H1 (cell line): ENCODE measurements at regions not wholly inside any gene's neighbourhood (a gene's known extent, or its start where the extent isn't known, plus 50 kb on each side); places are given as distances from the start of the nearest gene placed in this dataset.

ENCODE experiments used
- CTCF ChIA-PET: fragments of 300-600 bp; sonication (Branson Sonifier 250); formaldehyde crosslinking; loops from one replicate; lab custom pipeline; 2021; ENCODE audit not compliant: partially characterized antibody; lab: Charles Lee
- POLR2A ChIA-PET: fragments of 300-600 bp; sonication (Branson Sonifier 250); formaldehyde crosslinking; loops from one replicate; lab custom pipeline; 2021; ENCODE audit warnings: inconsistent platforms; ENCODE audit not compliant: partially characterized antibody; lab: Charles Lee
- DNase-seq, 2 experiments: peaks; one replicate each; pipeline versions ENCODE4 v3.0.0 to v3.0.0-alpha.2; 2010 to 2022; ENCODE audit warnings: low spot score in 2 of 2, low read depth in 1 of 2, mixed read lengths in 1 of 2
- FAIRE-seq: peaks from 2 replicates; lab custom pipeline; 2011; peaks lifted over from hg19 to GRCh38; lab: Jason Lieb, UNC
- H2AFZ ChIP-seq: 2 replicates; pipeline ENCODE4 v1.8.1; 2012; ENCODE audit warnings: low read length, inconsistent platforms
- H2AK5ac ChIP-seq: 2 replicates; pipeline ENCODE4 v1.6.1; 2013; ENCODE audit warnings: low read depth, low read length
- H2BK120ac ChIP-seq: replicated peaks from 2 replicates; pipeline ENCODE3; 2013; ENCODE audit warnings: low read depth, low read length, inconsistent platforms
- H2BK12ac ChIP-seq: 2 replicates; pipeline ENCODE4 v1.6.1; 2013; ENCODE audit warnings: low read depth, low read length
- H2BK15ac ChIP-seq: 2 replicates; pipeline ENCODE4 v1.6.1; 2013; ENCODE audit warnings: low read length
- H2BK20ac ChIP-seq: 2 replicates; pipeline ENCODE4 v1.6.1; 2013; ENCODE audit warnings: low read length
- H2BK5ac ChIP-seq: 2 replicates; pipeline ENCODE4 v1.6.1; 2013; ENCODE audit warnings: low read depth, low read length
- H3K14ac ChIP-seq: 2 replicates; pipeline ENCODE4 v1.6.1; 2013; ENCODE audit warnings: inconsistent platforms; ENCODE audit not compliant: insufficient read length
- H3K18ac ChIP-seq: 2 replicates; pipeline ENCODE4 v1.6.1; 2013; ENCODE audit warnings: low read length; ENCODE audit errors: extremely low read depth
- H3K23ac ChIP-seq: 2 replicates; pipeline ENCODE4 v1.6.1; 2013; ENCODE audit warnings: inconsistent platforms; ENCODE audit not compliant: insufficient read length
- H3K23me2 ChIP-seq: 2 replicates; pipeline ENCODE4 v1.6.1; 2013; ENCODE audit warnings: low read depth, low read length
- H3K27ac ChIP-seq: 2 replicates; pipeline ENCODE4 v1.6.1; 2011; ENCODE audit warnings: low read depth, low read length, inconsistent platforms
- H3K27me3 ChIP-seq, 4 experiments: replicated peaks in 1 of 4; 1 replicate in 1 of 4; 2 replicates in 3 of 4; pipeline versions ENCODE4 v1.6.1 to v1.8.1; 2011 to 2013; ENCODE audit warnings: low read length in 3 of 4, mild to moderate bottlenecking in 3 of 4, inconsistent platforms in 2 of 4, mixed read lengths in 2 of 4, moderate library complexity in 1 of 4; ENCODE audit not compliant: control insufficient read depth in 3 of 4, insufficient read depth in 3 of 4; ENCODE audit errors: extremely low read depth in 1 of 4
- H3K36me3 ChIP-seq, 4 experiments: 2 replicates each; pipeline versions ENCODE4 v1.6.1 to v1.8.1; 2011 to 2013; ENCODE audit warnings: mild to moderate bottlenecking in 4 of 4, low read length in 3 of 4, moderate library complexity in 2 of 4, control low read depth in 1 of 4, inconsistent platforms in 1 of 4; ENCODE audit not compliant: insufficient read depth in 4 of 4, control insufficient read depth in 2 of 4
- H3K4ac ChIP-seq: replicated peaks from 2 replicates; pipeline ENCODE3; 2013; ENCODE audit warnings: low read length, low read depth, mixed read lengths, inconsistent platforms; ENCODE audit not compliant: insufficient read length
- H3K4me1 ChIP-seq, 4 experiments: replicated peaks in 1 of 4; 1 replicate in 1 of 4; 2 replicates in 3 of 4; pipeline versions ENCODE4 v1.6.1 to v1.8.1; 2011 to 2013; ENCODE audit warnings: low read length in 3 of 4, inconsistent platforms in 2 of 4, mixed read lengths in 1 of 4; ENCODE audit not compliant: insufficient read depth in 4 of 4, control insufficient read depth in 3 of 4
- H3K4me2 ChIP-seq, 2 experiments: 2 replicates each; pipeline versions ENCODE4 v1.6.1 to v1.8.1; 2011 to 2013; ENCODE audit warnings: low read depth in 2 of 2, low read length in 2 of 2, control low read depth in 1 of 2, inconsistent platforms in 1 of 2, mild to moderate bottlenecking in 1 of 2; ENCODE audit not compliant: insufficient read depth in 1 of 2
- H3K4me3 ChIP-seq, 4 experiments: fragments of 200-600, 300-600 bp in 1 of 4; sonication (generic), shearing (Covaris generic), sonication (Bioruptor Twin) in 1 of 4; 2 replicates each; pipeline versions ENCODE4 v1.5.1 to v1.8.1; 2011 to 2016; ENCODE audit warnings: low read length in 4 of 4, low read depth in 3 of 4, control low read depth in 2 of 4, inconsistent platforms in 2 of 4, mild to moderate bottlenecking in 2 of 4, mixed read lengths in 1 of 4, moderate library complexity in 1 of 4; ENCODE audit not compliant: insufficient read depth in 2 of 4; ENCODE audit errors: extremely low read depth in 1 of 4
- H3K56ac ChIP-seq: replicated peaks from 2 replicates; pipeline ENCODE3; 2013; ENCODE audit warnings: low read depth, mild to moderate bottlenecking, mixed read lengths, low read length, inconsistent platforms; ENCODE audit not compliant: insufficient read length
- H3K79me1 ChIP-seq: 2 replicates; pipeline ENCODE4 v1.6.1; 2013; ENCODE audit warnings: low read depth, low read length, control low read depth
- H3K79me2 ChIP-seq, 2 experiments: 2 replicates each; pipeline versions ENCODE4 v1.6.1 to v1.8.1; 2012 to 2013; ENCODE audit warnings: low read length in 2 of 2, mild to moderate bottlenecking in 2 of 2, inconsistent platforms in 1 of 2; ENCODE audit not compliant: insufficient read depth in 2 of 2, control insufficient read depth in 1 of 2
- H3K9ac ChIP-seq, 4 experiments: replicated peaks in 1 of 4; 1 replicate in 1 of 4; 2 replicates in 3 of 4; pipeline versions ENCODE4 v1.6.1 to v1.8.1; 2011 to 2013; ENCODE audit warnings: low read depth in 3 of 4, low read length in 3 of 4, control low read depth in 2 of 4, mild to moderate bottlenecking in 2 of 4, moderate library complexity in 2 of 4, inconsistent platforms in 1 of 4; ENCODE audit errors: extremely low read depth in 1 of 4
- H3K9me3 ChIP-seq, 2 experiments: 2 replicates each; pipeline versions ENCODE4 v1.6.1 to v1.8.1; 2012 to 2013; ENCODE audit warnings: mild to moderate bottlenecking in 2 of 2, moderate library complexity in 2 of 2, control low read depth in 1 of 2, inconsistent platforms in 1 of 2, low read depth in 1 of 2, low read length in 1 of 2, mixed read lengths in 1 of 2; ENCODE audit not compliant: insufficient read depth in 2 of 2
- H4K20me1 ChIP-seq, 2 experiments: replicated peaks in 1 of 2; 2 replicates each; pipeline versions ENCODE3 to v1.8.1; 2011 to 2013; ENCODE audit warnings: inconsistent platforms in 2 of 2, low read length in 2 of 2, mild to moderate bottlenecking in 1 of 2; ENCODE audit not compliant: insufficient read depth in 2 of 2, control insufficient read depth in 1 of 2
- H4K5ac ChIP-seq: 2 replicates; pipeline ENCODE4 v1.6.1; 2013; ENCODE audit warnings: low read length, low read depth, mixed read lengths, inconsistent platforms; ENCODE audit not compliant: insufficient read length
- H4K8ac ChIP-seq: 2 replicates; pipeline ENCODE4 v1.8.0; 2013; ENCODE audit warnings: mild to moderate bottlenecking, moderate library complexity, low read length, inconsistent platforms; ENCODE audit not compliant: insufficient read depth; ENCODE audit errors: extremely low read depth
- H4K91ac ChIP-seq: replicated peaks from 2 replicates; pipeline ENCODE3; 2013; ENCODE audit warnings: low read length, mixed read lengths, inconsistent platforms; ENCODE audit not compliant: insufficient read length
- BCL11A ChIP-seq, 2 experiments: IDR thresholded peaks; one replicate each; pipeline ENCODE4 v1.6.1; 2011; ENCODE audit warnings: low read depth in 2 of 2, low read length in 2 of 2, mild to moderate bottlenecking in 2 of 2
- CBX8 ChIP-seq: fragments of 300-800, 300-1000 bp; sonication (generic); IDR thresholded peaks from 2 replicates; pipeline ENCODE4 v1.7.1; 2016; ENCODE audit warnings: low read depth, low read length, borderline replicate concordance
- CEBPB ChIP-seq: IDR thresholded peaks from 2 replicates; pipeline ENCODE4 v1.6.1; 2012; ENCODE audit warnings: low read depth, low read length
- EZH2 ChIP-seq: fragments of 200-600 bp; sonication (generic); IDR thresholded peaks from 2 replicates; pipeline ENCODE4 v1.7.1; 2012; ENCODE audit warnings: low read depth, mild to moderate bottlenecking, moderate library complexity, low read length, inconsistent platforms; ENCODE audit not compliant: severe bottlenecking
- HDAC2 ChIP-seq, 2 experiments: fragments of 300-600 bp in 1 of 2; sonication (generic) in 1 of 2; IDR thresholded peaks; 2 replicates each; pipeline ENCODE4 v1.6.1; 2011 to 2012; ENCODE audit warnings: low read depth in 2 of 2, low read length in 2 of 2, mild to moderate bottlenecking in 2 of 2, moderate library complexity in 2 of 2, borderline replicate concordance in 1 of 2, inconsistent platforms in 1 of 2
- KDM4A ChIP-seq: IDR thresholded peaks from one replicate; pipeline ENCODE4 v1.7.1; 2012; ENCODE audit warnings: low read depth, mild to moderate bottlenecking, moderate library complexity, low read length, inconsistent platforms; ENCODE audit not compliant: severe bottlenecking
- NRF1 ChIP-seq: IDR thresholded peaks from 2 replicates; pipeline ENCODE4 v1.6.1; 2011; ENCODE audit warnings: mild to moderate bottlenecking, low read depth, low read length, improper control_type of control experiment
- PHF8 ChIP-seq: fragments of 200-600 bp; sonication (generic); conservative IDR thresholded peaks from 2 replicates; pipeline ENCODE4 v1.7.1; 2012; ENCODE audit warnings: low read depth, mild to moderate bottlenecking, inconsistent platforms, low read length, moderate library complexity
- POLR2A ChIP-seq, 2 experiments: IDR thresholded peaks; 1 replicate in 1 of 2; 2 replicates in 1 of 2; pipeline ENCODE4 v1.6.1; 2011; ENCODE audit warnings: low read depth in 2 of 2, low read length in 2 of 2, mild to moderate bottlenecking in 2 of 2; ENCODE audit errors: control extremely low read depth in 1 of 2
- RBBP5 ChIP-seq: IDR thresholded peaks from 2 replicates; pipeline ENCODE4 v1.7.1; 2012; ENCODE audit warnings: low read depth, mild to moderate bottlenecking, inconsistent platforms, low read length, moderate library complexity, borderline replicate concordance
- SIRT6 ChIP-seq: IDR thresholded peaks from one replicate; pipeline ENCODE4 v1.7.1; 2012; ENCODE audit warnings: low read length, inconsistent platforms
- TCF12 ChIP-seq: IDR thresholded peaks from 2 replicates; pipeline ENCODE4 v1.6.1; 2011; ENCODE audit warnings: low read depth, mild to moderate bottlenecking, low read length
- USF2 ChIP-seq: IDR thresholded peaks from 2 replicates; pipeline ENCODE4 v1.6.1; 2011; ENCODE audit warnings: low read length, improper control_type of control experiment
- YY1 ChIP-seq: IDR thresholded peaks from 2 replicates; pipeline ENCODE4 v1.6.1; 2011; ENCODE audit warnings: low read depth, mild to moderate bottlenecking, low read length
- WGBS, 2 experiments: shearing (Covaris generic) in 1 of 2; methylation state at CpG; one replicate each; pipeline versions ENCODE4 v1.1.6 to v1.1.7; 2013 to 2015; ENCODE audit warnings: low lambda C conversion rate in 2 of 2, mixed read lengths in 2 of 2, inconsistent platforms in 1 of 2, low coverage in 1 of 2, missing lambda C conversion rate in 1 of 2; ENCODE audit not compliant: insufficient replicate concordance in 2 of 2, insufficient coverage in 1 of 2, insufficient read length in 1 of 2; ENCODE audit errors: extremely low coverage in 1 of 2, missing lambda C conversion rate in 1 of 2; 5-methylcytosine and 5-hydroxymethylcytosine counted together

GRCh38 chr4:140312100-140312499, 61.3 kb upstream of the SCOC start:
- Histone ChIP-seq H3K36me3 (no peaks in the 10 kb centered on the region; a peak in 1 of 8 replicates), H3K4me1 (peaks cover 0 to 12% (median 5%) of the 10 kb centered on the region in 4 experiments; a peak in 6 of 7 replicates), H3K79me1 (no peaks in the 10 kb centered on the region), H2BK20ac (no peak overlapping the region), H2AFZ (no peak overlapping the region), H3K9me3 (no peaks in the 10 kb centered on the region), H3K23ac (no peak overlapping the region), H2BK120ac (no peak overlapping the region), H4K91ac (no peak overlapping the region), H3K23me2 (0 out of 2 replicates have a peak, but pooled peaks cover 2% of the 10 kb centered on the region), H4K20me1 (peaks cover 0 to 4% of the 10 kb centered on the region in 2 experiments), H2BK15ac (no peak overlapping the region), H3K9ac (no peak overlapping the region), H3K4ac (no peak overlapping the region), H2BK5ac (no peak overlapping the region), H2BK12ac (no peak overlapping the region), H4K5ac (no peak overlapping the region), H3K14ac (no peak overlapping the region), H3K27me3 (peaks cover 11 to 31% (median 24%) of the 10 kb centered on the region in 4 experiments), H3K56ac (no peak overlapping the region), H2AK5ac (no peak overlapping the region), H3K27ac (no peak overlapping the region), H3K79me2 (no peaks in the 10 kb centered on the region), H4K8ac (no peak overlapping the region), H3K18ac (no peak overlapping the region), H3K4me3 (no peak overlapping the region), H3K4me2 (no peak overlapping the region)
- FAIRE-seq (no peak), DNase-seq (no peak)
- WGBS, 2 experiments, result 100% methylated on average over 2 of the region's 2 CpGs; no CpG with 5 or more reads in 1 of the 2 experiments
- ChIA-PET CTCF (interaction anchor here (0.7 to 2.2 kb wide), 5 partner anchors 13 to 279 kb away, joined by 3 to 9 read pairs (median 4); no protein-coding TSS in a partner anchor), POLR2A (no interaction called here)
- TF ChIP-seq YY1 (no peak), CBX8 (no peak), PHF8 (no peak), TCF12 (no peak), POLR2A (IDR thresholded peaks at IDR 0.05; ENCODE audit: control extremely low read depth in 1 of 2, low read depth in 2 of 2, low read length in 2 of 2) (no peak), EZH2 (no peak), NRF1 (no peak), RBBP5 (no peak), SIRT6 (no peak), HDAC2 (IDR thresholded peaks at IDR 0.05; ENCODE audit: borderline replicate concordance in 1 of 2, low read depth in 2 of 2, low read length in 2 of 2) (no peak), BCL11A (IDR thresholded peaks at IDR 0.05; ENCODE audit: low read depth in 2 of 2, low read length in 2 of 2) (no peak), KDM4A (no peak), CEBPB (no peak), USF2 (no peak)
